Liver (tissue), 3 donors: ENCODE measurements at regions not wholly inside any gene's neighbourhood (a gene's known extent, or its start where the extent isn't known, plus 50 kb on each side); places are given as distances from the start of the nearest gene placed in this dataset.

Experiments
- CTCF ChIP-seq: fragments of 150-350 bp; IDR thresholded peaks from 2 replicates; pipeline ENCODE4 v1.5.1; 2017; ENCODE audit warnings: improper control_type of control experiment, low read depth, low read length; ENCODE audit not compliant: missing input control
- EGR1 ChIP-seq, 2 donors: IDR thresholded peaks; 2 replicates each; pipeline ENCODE4 v1.6.1; 2016 to 2018; ENCODE audit warnings: antibody characterized with exemption in 2 of 2, low read depth in 2 of 2
- GABPA ChIP-seq, 2 donors: IDR thresholded peaks in 1 of 2; conservative IDR thresholded peaks in 1 of 2; 2 replicates each; pipeline ENCODE4 v1.6.1; 2016; ENCODE audit warnings: antibody characterized with exemption in 2 of 2, mild to moderate bottlenecking in 1 of 2, moderate library complexity in 1 of 2
- RXRA ChIP-seq, 2 donors: IDR thresholded peaks; 2 replicates each; pipeline ENCODE4 v1.6.1; 2017 to 2018; ENCODE audit warnings: antibody characterized with exemption in 2 of 2, mild to moderate bottlenecking in 1 of 2
- TAF1 ChIP-seq: conservative IDR thresholded peaks from 2 replicates; pipeline ENCODE4 v1.6.1; 2016; ENCODE audit warnings: antibody characterized with exemption, mild to moderate bottlenecking
- YY1 ChIP-seq: IDR thresholded peaks from 2 replicates; pipeline ENCODE4 v1.6.1; 2016; ENCODE audit warnings: antibody characterized with exemption, mild to moderate bottlenecking
- ZBTB33 ChIP-seq: IDR thresholded peaks from 2 replicates; pipeline ENCODE4 v1.6.1; 2016; ENCODE audit warnings: antibody characterized with exemption
- TF ChIP-seq, protein P1 (sequence below): IDR thresholded peaks from 2 replicates; pipeline ENCODE4 v1.6.1; 2016; ENCODE audit warnings: antibody characterized with exemption, mild to moderate bottlenecking
- donor health status: healthy.
- donor health status: healthy.

DNA sequence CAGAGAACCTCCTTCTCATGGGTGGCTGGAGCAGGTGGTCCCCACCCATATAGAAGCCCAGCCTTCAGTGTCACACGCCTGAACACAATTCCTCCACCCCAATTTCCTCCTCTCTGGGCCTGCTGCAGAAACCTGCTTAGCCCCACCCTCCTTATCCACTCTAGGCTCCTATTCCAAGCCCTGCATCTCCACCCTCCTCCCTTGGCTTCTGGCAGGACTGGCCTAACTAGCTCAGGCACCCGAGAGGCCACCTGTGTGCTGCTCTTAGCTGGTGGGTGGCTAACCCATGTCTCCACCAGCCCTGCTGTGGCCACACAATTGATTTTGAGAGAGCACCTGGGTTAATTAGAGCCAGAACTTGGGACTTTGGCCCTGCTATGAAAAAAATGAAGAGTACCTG, 77.3 kb upstream of the ATP10B start:
- TF ChIP-seq EGR1 (IDR thresholded peaks at IDR 0.05; ENCODE audit: low read depth in 2 of 2) (no peak), CTCF (no peak), ZBTB33 (no peak), TAF1 (no peak), YY1 (no peak), GABPA (IDR thresholded peaks at IDR 0.05 in 1 of 2, conservative IDR thresholded peaks at IDR 0.05 in 1 of 2) (no peak), RXRA (IDR thresholded peaks at IDR 0.05) (no peak)
- TF ChIP-seq, protein P1, sequence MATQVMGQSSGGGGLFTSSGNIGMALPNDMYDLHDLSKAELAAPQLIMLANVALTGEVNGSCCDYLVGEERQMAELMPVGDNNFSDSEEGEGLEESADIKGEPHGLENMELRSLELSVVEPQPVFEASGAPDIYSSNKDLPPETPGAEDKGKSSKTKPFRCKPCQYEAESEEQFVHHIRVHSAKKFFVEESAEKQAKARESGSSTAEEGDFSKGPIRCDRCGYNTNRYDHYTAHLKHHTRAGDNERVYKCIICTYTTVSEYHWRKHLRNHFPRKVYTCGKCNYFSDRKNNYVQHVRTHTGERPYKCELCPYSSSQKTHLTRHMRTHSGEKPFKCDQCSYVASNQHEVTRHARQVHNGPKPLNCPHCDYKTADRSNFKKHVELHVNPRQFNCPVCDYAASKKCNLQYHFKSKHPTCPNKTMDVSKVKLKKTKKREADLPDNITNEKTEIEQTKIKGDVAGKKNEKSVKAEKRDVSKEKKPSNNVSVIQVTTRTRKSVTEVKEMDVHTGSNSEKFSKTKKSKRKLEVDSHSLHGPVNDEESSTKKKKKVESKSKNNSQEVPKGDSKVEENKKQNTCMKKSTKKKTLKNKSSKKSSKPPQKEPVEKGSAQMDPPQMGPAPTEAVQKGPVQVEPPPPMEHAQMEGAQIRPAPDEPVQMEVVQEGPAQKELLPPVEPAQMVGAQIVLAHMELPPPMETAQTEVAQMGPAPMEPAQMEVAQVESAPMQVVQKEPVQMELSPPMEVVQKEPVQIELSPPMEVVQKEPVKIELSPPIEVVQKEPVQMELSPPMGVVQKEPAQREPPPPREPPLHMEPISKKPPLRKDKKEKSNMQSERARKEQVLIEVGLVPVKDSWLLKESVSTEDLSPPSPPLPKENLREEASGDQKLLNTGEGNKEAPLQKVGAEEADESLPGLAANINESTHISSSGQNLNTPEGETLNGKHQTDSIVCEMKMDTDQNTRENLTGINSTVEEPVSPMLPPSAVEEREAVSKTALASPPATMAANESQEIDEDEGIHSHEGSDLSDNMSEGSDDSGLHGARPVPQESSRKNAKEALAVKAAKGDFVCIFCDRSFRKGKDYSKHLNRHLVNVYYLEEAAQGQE, result no peak
